HL-60 (cell line): ENCODE measurements at regions not wholly inside any gene's neighbourhood (a gene's known extent, or its start where the extent isn't known, plus 50 kb on each side); places are given as distances from the start of the nearest gene placed in this dataset.

Experiments used
- DNase-seq, 2 experiments: peaks; one replicate each; pipeline ENCODE4 v3.0.0-alpha.2; 2010 to 2020; ENCODE audit warnings: low read depth in 1 of 2, low spot score in 1 of 2
- H3K27ac ChIP-seq: fragments of 250-450 bp; sonication (Bioruptor Pico); replicated peaks from 2 replicates; pipeline ENCODE4 v1.5.1; 2020; ENCODE audit warnings: mild to moderate bottlenecking, moderate library complexity
- H3K27me3 ChIP-seq: fragments of 250-450 bp; sonication (Bioruptor Pico); 2 replicates; pipeline ENCODE4 v1.5.1; 2021; ENCODE audit warnings: mild to moderate bottlenecking, moderate library complexity; ENCODE audit not compliant: insufficient read depth, poor library complexity, severe bottlenecking
- H3K4me3 ChIP-seq: replicated peaks from 2 replicates; pipeline ENCODE4 v1.5.1; 2011; ENCODE audit warnings: mild to moderate bottlenecking, control low read depth, low read length; ENCODE audit not compliant: insufficient read depth
- CTCF ChIP-seq: IDR thresholded peaks from one replicate; pipeline ENCODE4 v1.5.1; 2011; ENCODE audit warnings: low read length, control low read depth, inconsistent platforms; ENCODE audit not compliant: insufficient read depth
- GABPA ChIP-seq: IDR thresholded peaks from 2 replicates; pipeline ENCODE4 v1.6.1; 2012; ENCODE audit warnings: low read depth
- POLR2AphosphoS5 ChIP-seq: IDR thresholded peaks from 2 replicates; pipeline ENCODE4 v1.6.1; 2012; ENCODE audit warnings: low read depth
- SPI1 ChIP-seq: IDR thresholded peaks from 2 replicates; pipeline ENCODE4 v1.6.1; 2012; ENCODE audit warnings: low read depth, mild to moderate bottlenecking, borderline replicate concordance
- TF ChIP-seq, protein P1 (sequence below): IDR thresholded peaks from 2 replicates; pipeline ENCODE4 v1.6.1; 2012; ENCODE audit warnings: low read depth; ENCODE audit not compliant: insufficient replicate concordance

DNA sequence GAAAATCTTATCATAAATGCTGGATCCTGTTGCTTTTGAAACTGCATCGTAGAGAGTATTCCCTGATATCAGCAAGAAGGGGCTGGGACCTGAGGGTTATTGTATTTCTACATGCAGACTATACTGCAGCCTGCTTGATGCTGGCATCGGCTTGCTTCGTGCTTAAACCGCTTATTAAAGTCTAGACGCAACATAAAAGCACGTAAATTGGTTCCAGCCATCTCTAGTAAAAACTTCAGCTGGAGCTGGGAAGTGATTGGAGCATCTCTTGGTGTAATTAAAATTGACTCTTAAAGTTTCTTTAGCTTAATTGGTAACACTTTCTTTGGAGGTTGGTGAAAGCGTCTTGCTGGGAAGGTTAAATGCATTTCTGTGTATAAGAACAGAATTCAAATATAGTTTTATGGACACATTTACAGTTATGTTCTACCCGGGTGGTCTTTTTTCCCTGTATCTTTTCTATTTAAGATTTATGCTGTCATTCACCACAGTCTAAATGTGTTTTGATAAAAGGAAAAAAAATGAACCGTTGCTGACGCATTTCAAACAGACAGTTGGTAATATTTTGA lies 139.0 kb upstream of the JAG1 start:
- TF ChIP-seq GABPA (no peak), POLR2AphosphoS5 (no peak), SPI1 (no peak), CTCF (no peak)
- TF ChIP-seq, protein P1, sequence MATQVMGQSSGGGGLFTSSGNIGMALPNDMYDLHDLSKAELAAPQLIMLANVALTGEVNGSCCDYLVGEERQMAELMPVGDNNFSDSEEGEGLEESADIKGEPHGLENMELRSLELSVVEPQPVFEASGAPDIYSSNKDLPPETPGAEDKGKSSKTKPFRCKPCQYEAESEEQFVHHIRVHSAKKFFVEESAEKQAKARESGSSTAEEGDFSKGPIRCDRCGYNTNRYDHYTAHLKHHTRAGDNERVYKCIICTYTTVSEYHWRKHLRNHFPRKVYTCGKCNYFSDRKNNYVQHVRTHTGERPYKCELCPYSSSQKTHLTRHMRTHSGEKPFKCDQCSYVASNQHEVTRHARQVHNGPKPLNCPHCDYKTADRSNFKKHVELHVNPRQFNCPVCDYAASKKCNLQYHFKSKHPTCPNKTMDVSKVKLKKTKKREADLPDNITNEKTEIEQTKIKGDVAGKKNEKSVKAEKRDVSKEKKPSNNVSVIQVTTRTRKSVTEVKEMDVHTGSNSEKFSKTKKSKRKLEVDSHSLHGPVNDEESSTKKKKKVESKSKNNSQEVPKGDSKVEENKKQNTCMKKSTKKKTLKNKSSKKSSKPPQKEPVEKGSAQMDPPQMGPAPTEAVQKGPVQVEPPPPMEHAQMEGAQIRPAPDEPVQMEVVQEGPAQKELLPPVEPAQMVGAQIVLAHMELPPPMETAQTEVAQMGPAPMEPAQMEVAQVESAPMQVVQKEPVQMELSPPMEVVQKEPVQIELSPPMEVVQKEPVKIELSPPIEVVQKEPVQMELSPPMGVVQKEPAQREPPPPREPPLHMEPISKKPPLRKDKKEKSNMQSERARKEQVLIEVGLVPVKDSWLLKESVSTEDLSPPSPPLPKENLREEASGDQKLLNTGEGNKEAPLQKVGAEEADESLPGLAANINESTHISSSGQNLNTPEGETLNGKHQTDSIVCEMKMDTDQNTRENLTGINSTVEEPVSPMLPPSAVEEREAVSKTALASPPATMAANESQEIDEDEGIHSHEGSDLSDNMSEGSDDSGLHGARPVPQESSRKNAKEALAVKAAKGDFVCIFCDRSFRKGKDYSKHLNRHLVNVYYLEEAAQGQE = no peak
- H3K4me3 ChIP-seq = no peak overlapping the region

GRCh38 chr20:10823585-10823984 lies 149.8 kb upstream of the JAG1 start:
- Histone ChIP-seq H3K27me3 (no peaks in the 10 kb centered on the region), H3K27ac (no peak overlapping the region), H3K4me3 (no peak overlapping the region)
- TF ChIP-seq POLR2AphosphoS5 = no peak
- no peak for DNase-seq

More for the DNA sequence above, 139.0 kb upstream of the JAG1 start:
- no peak for DNase-seq
- H3K27ac ChIP-seq = no peak overlapping the region
- H3K27me3 ChIP-seq = no peaks in the 10 kb centered on the region

GRCh38 chr20:10824750-10825500 lies 151.1 kb upstream of the JAG1 start:
- no peak for TF ChIP-seq SPI1
- TF ChIP-seq, protein P1 = no peak
- no peak for TF ChIP-seq GABPA
- TF ChIP-seq CTCF = no peak
- no peak for TF ChIP-seq POLR2AphosphoS5
- no peak overlapping the region for H3K4me3 ChIP-seq
- no peak overlapping the region for H3K27ac ChIP-seq
- DNase-seq = no peak
- no peaks in the 10 kb centered on the region for H3K27me3 ChIP-seq

DNA sequence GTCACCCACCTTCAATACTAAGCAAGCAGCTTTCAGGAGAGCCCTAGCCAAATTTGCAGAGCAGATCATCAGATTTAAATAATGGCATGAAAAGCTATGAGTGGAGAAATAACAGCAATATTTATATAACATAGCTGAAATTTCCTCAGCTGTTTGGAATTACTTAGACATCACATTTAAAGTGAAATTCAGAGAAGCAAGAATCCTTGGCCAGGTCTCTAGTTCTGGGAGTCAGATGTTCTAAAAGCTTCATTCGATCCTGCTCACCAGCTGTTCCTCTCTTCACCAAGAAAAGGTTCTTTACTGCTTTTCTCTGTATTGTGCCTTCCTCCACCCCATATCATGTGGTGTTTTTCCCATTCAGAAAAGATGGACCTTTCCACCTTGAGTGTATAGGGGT lies 152.3 kb upstream of the JAG1 start:
- no peak overlapping the region for H3K27ac ChIP-seq
- DNase-seq = no peak
- H3K4me3 ChIP-seq = no peak overlapping the region
- no peaks in the 10 kb centered on the region for H3K27me3 ChIP-seq
- TF ChIP-seq GABPA (no peak), CTCF (no peak), POLR2AphosphoS5 (no peak), SPI1 (no peak)
- TF ChIP-seq, protein P1 = no peak
